HK-2 (cell line): ENCODE measurements at regions not wholly inside any gene's neighbourhood (a gene's known extent, or its start where the extent isn't known, plus 50 kb on each side); places are given as distances from the start of the nearest gene placed in this dataset.
"Not testable (repeated sequence)": the region's sequence is repeated elsewhere in the genome, so short reads cannot be mapped to it uniquely, and the experiment has no call there.

Experiments
- DNase-seq: peaks from one replicate; pipeline ENCODE4 v3.0.0-alpha.2; 2018; ENCODE audit not compliant: unreplicated experiment

- DNase-seq = peak; percentile 69
These were observed 117.0 kb downstream of the CEP44 start for GRCh38 chr4:174400603-174401302.

- no peak for DNase-seq
These were observed 115.0 kb downstream of the CEP44 start for GRCh38 chr4:174398728-174399127.

- no peak for DNase-seq
These were observed 113.8 kb downstream of the CEP44 start for GRCh38 chr4:174397366-174398155.

- no peak for DNase-seq
These were observed 112.9 kb downstream of the CEP44 start for GRCh38 chr4:174396599-174397110.

GRCh38 chr4:174394915-174395314 lies 111.2 kb downstream of the CEP44 start:
- DNase-seq = no peak

GRCh38 chr4:174389439-174389838 lies 105.7 kb downstream of the CEP44 start:
- no peak for DNase-seq

GRCh38 chr4:174388461-174389145 lies 104.9 kb downstream of the CEP44 start:
- DNase-seq = no peak

- no peak for DNase-seq
These were observed 104.0 kb downstream of the CEP44 start for GRCh38 chr4:174387721-174388120.

- DNase-seq = no peak
These were observed 103.4 kb downstream of the CEP44 start for GRCh38 chr4:174387143-174387542.

- DNase-seq = no peak
These were observed 100.1 kb downstream of the CEP44 start for GRCh38 chr4:174383783-174384182.

GRCh38 chr4:174382938-174383605 lies 99.4 kb downstream of the CEP44 start:
- DNase-seq = not testable (repeated sequence)
